Hepatocyte (in vitro differentiated cells): ENCODE measurements at regions not wholly inside any gene's neighbourhood (a gene's known extent, or its start where the extent isn't known, plus 50 kb on each side); places are given as distances from the start of the nearest gene placed in this dataset.

Experiments
- DNase-seq: peaks from one replicate; pipeline ENCODE4 v3.0.0-alpha.2; 2016; ENCODE audit warnings: low spot score
- H2AFZ ChIP-seq: fragments of 200-600 bp; sonication (generic); 2 replicates; pipeline ENCODE4 v1.6.0; 2016; ENCODE audit warnings: antibody characterized with exemption, mild to moderate bottlenecking
- H3K27ac ChIP-seq: fragments of 200-600 bp; sonication (generic); 2 replicates; pipeline ENCODE4 v1.5.1; 2016; ENCODE audit warnings: mild to moderate bottlenecking
- H3K27me3 ChIP-seq: fragments of 200-600 bp; sonication (generic); 2 replicates; pipeline ENCODE4 v1.6.1; 2016
- H3K36me3 ChIP-seq: fragments of 200-600 bp; sonication (generic); replicated peaks from 2 replicates; pipeline ENCODE4 v1.5.1; 2016; ENCODE audit warnings: low read depth; ENCODE audit not compliant: insufficient read depth
- H3K4me1 ChIP-seq: fragments of 200-600 bp; sonication (generic); 2 replicates; pipeline ENCODE4 v1.5.1; 2016; ENCODE audit warnings: mild to moderate bottlenecking, moderate library complexity; ENCODE audit not compliant: insufficient read depth
- H3K4me2 ChIP-seq: fragments of 200-600 bp; sonication (generic); 2 replicates; pipeline ENCODE4 v1.6.0; 2016
- H3K4me3 ChIP-seq: fragments of 200-600 bp; sonication (generic); 2 replicates; pipeline ENCODE4 v1.5.1; 2016; ENCODE audit warnings: mild to moderate bottlenecking
- H3K79me2 ChIP-seq: fragments of 200-600 bp; sonication (generic); 2 replicates; pipeline ENCODE4 v1.6.0; 2017; ENCODE audit warnings: mild to moderate bottlenecking
- H3K9me2 ChIP-seq: fragments of 200-600 bp; sonication (generic); replicated peaks from 2 replicates; pipeline ENCODE4 v1.6.0; 2017; ENCODE audit warnings: mild to moderate bottlenecking; ENCODE audit not compliant: insufficient read depth
- H3K9me3 ChIP-seq: fragments of 200-600 bp; sonication (generic); 2 replicates; pipeline ENCODE4 v1.5.1; 2016; ENCODE audit warnings: low read depth, mild to moderate bottlenecking
- H4K20me1 ChIP-seq: fragments of 200-600 bp; sonication (generic); 2 replicates; pipeline ENCODE4 v1.6.0; 2016; ENCODE audit warnings: mild to moderate bottlenecking; ENCODE audit not compliant: insufficient read depth, poor library complexity, severe bottlenecking
- EZH2 ChIP-seq: fragments of 200-600 bp; sonication (generic); IDR thresholded peaks from 2 replicates; pipeline ENCODE4 v1.6.1; 2016; ENCODE audit warnings: antibody characterized with exemption, mild to moderate bottlenecking, borderline replicate concordance
- EZH2phosphoT487 ChIP-seq: fragments of 200-600 bp; sonication (generic); IDR thresholded peaks from one replicate; pipeline ENCODE4 v1.6.1; 2018; ENCODE audit warnings: antibody characterized with exemption, mild to moderate bottlenecking, low read depth, moderate library complexity; ENCODE audit not compliant: unreplicated experiment, severe bottlenecking
- WGBS: methylation state at CpG from one replicate; pipeline ENCODE4 v1.1.6; 2016; ENCODE audit warnings: low lambda C conversion rate; ENCODE audit errors: missing lambda C conversion rate; 5-methylcytosine and 5-hydroxymethylcytosine counted together
- TF ChIP-seq, protein P1 (sequence below): fragments of 200-600 bp; sonication (generic); IDR thresholded peaks from 2 replicates; pipeline ENCODE4 v1.5.1; 2016; ENCODE audit warnings: antibody characterized with exemption, mild to moderate bottlenecking; ENCODE audit not compliant: poor library complexity

- TF ChIP-seq EZH2 (no peak), EZH2phosphoT487 (no peak)
- TF ChIP-seq, protein P1, sequence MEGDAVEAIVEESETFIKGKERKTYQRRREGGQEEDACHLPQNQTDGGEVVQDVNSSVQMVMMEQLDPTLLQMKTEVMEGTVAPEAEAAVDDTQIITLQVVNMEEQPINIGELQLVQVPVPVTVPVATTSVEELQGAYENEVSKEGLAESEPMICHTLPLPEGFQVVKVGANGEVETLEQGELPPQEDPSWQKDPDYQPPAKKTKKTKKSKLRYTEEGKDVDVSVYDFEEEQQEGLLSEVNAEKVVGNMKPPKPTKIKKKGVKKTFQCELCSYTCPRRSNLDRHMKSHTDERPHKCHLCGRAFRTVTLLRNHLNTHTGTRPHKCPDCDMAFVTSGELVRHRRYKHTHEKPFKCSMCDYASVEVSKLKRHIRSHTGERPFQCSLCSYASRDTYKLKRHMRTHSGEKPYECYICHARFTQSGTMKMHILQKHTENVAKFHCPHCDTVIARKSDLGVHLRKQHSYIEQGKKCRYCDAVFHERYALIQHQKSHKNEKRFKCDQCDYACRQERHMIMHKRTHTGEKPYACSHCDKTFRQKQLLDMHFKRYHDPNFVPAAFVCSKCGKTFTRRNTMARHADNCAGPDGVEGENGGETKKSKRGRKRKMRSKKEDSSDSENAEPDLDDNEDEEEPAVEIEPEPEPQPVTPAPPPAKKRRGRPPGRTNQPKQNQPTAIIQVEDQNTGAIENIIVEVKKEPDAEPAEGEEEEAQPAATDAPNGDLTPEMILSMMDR, result no peak
- WGBS, result 79% methylated on average over 1 of the region's 1 CpG
- no peaks in the 10 kb centered on the region for H4K20me1 ChIP-seq
- H3K27ac ChIP-seq, result no peak overlapping the region
- H3K4me2 ChIP-seq, result no peak overlapping the region
- H2AFZ ChIP-seq, result no peak overlapping the region
- DNase-seq, result no peak
- H3K9me3 ChIP-seq, result no peaks in the 10 kb centered on the region
- no peak overlapping the region for H3K4me3 ChIP-seq
- no peaks in the 10 kb centered on the region for H3K9me2 ChIP-seq
- no peaks in the 10 kb centered on the region for H3K79me2 ChIP-seq
- H3K4me1 ChIP-seq, result peaks cover 4% of the 10 kb centered on the region
- no peaks in the 10 kb centered on the region for H3K36me3 ChIP-seq
- H3K27me3 ChIP-seq, result no peaks in the 10 kb centered on the region
Observed at GRCh38 chr4:163651761-163652160, 157.3 kb downstream of the TMA16 start.

DNA sequence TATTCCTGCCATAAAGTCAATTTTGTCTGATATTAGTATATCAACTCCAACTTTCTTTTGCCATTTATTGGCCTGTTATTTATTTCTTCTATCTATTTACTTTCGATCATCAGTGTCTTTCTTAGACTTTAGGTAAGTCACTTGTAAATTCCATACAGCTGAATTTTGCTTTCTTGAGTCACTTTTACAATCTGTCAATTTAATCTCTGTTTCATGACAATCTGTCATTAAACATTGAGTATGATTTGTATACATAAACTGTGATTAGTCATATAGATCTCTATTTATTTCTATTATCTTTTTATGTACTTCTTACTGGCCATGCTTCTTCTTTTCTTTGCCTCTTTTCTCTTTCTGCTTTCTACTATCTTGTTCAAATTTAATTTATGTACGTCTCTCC lies 160.1 kb downstream of the TMA16 start:
- DNase-seq, result no peak
- no peaks in the 10 kb centered on the region for H3K9me2 ChIP-seq
- H3K27me3 ChIP-seq, result no peaks in the 10 kb centered on the region
- WGBS, result 92% methylated on average over 2 of the region's 2 CpGs
- peaks cover under 1% of the 10 kb centered on the region for H3K4me1 ChIP-seq
- H3K79me2 ChIP-seq, result no peaks in the 10 kb centered on the region
- H3K36me3 ChIP-seq, result no peaks in the 10 kb centered on the region
- no peak overlapping the region for H3K4me3 ChIP-seq
- H2AFZ ChIP-seq, result no peak overlapping the region
- no peaks in the 10 kb centered on the region for H3K9me3 ChIP-seq
- no peak overlapping the region for H3K27ac ChIP-seq
- no peaks in the 10 kb centered on the region for H4K20me1 ChIP-seq
- no peak overlapping the region for H3K4me2 ChIP-seq
- TF ChIP-seq, protein P1, result no peak
- no peak for TF ChIP-seq EZH2
- no peak for TF ChIP-seq EZH2phosphoT487

DNA sequence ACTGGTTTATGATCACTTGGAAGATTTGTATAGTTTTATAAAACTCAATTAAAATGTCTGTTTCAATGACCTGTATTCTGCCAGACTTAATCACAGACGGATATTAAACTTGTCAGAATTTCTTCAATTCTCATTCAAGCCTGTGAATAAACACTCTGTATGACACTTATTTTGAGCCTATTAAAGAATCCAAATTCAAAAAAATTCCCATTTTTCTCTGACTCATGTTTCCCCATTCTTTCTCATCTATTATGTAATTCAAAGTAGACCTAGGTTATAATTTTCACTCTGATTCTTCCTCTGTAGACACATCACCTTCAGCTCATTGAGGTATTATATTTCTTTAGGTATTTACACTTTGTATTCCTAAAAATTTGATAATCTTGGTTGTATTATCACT lies 166.1 kb downstream of the TMA16 start:
- 89% methylated on average over 1 of the region's 1 CpG for whole genome bisulfite sequencing
- TF ChIP-seq EZH2 (no peak), EZH2phosphoT487 (no peak)
- TF ChIP-seq, protein P1, result no peak
- H3K79me2 ChIP-seq, result no peaks in the 10 kb centered on the region
- no peaks in the 10 kb centered on the region for H3K27me3 ChIP-seq
- no peaks in the 10 kb centered on the region for H3K4me1 ChIP-seq
- no peaks in the 10 kb centered on the region for H3K36me3 ChIP-seq
- H2AFZ ChIP-seq, result no peak overlapping the region
- no peaks in the 10 kb centered on the region for H4K20me1 ChIP-seq
- no peak overlapping the region for H3K27ac ChIP-seq
- no peak overlapping the region for H3K4me3 ChIP-seq
- no peaks in the 10 kb centered on the region for H3K9me2 ChIP-seq
- H3K9me3 ChIP-seq, result no peaks in the 10 kb centered on the region
- DNase-seq, result no peak
- H3K4me2 ChIP-seq, result no peak overlapping the region

DNA sequence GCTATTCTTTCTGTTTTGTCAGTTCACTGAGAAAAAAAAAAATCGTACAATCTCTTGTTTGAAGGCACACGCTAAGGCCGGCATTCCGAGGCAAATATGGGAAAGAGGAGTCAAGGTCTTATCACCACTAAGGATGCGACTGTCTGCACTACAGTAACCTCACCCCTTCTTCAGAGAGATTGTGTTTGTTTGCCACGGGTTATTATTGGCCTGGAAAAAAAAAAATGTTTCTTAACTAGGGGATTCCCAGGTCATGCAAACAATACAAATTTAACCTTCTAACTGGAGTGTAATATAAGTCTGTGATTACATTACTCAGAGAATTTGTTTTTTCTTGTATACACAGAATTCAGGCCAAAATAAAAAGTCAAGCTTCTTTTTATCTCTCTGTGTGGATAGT lies 168.3 kb downstream of the TMA16 start:
- Histone ChIP-seq H4K20me1 (no peaks in the 10 kb centered on the region), H3K27me3 (no peaks in the 10 kb centered on the region), H3K9me2 (no peaks in the 10 kb centered on the region), H3K27ac (no peak overlapping the region), H3K4me3 (no peak overlapping the region), H3K4me2 (no peak overlapping the region), H3K79me2 (no peaks in the 10 kb centered on the region), H3K4me1 (no peaks in the 10 kb centered on the region), H3K9me3 (no peaks in the 10 kb centered on the region), H3K36me3 (no peaks in the 10 kb centered on the region), H2AFZ (no peak overlapping the region)
- TF ChIP-seq, protein P1, result no peak
- TF ChIP-seq EZH2 (no peak), EZH2phosphoT487 (no peak)
- WGBS, result 59% methylated on average over 6 of the region's 6 CpGs
- no peak for DNase-seq
